AG09309 (cell line): ENCODE measurements at regions not wholly inside any gene's neighbourhood (a gene's known extent, or its start where the extent isn't known, plus 50 kb on each side); places are given as distances from the start of the nearest gene placed in this dataset.
A peak's percentile ranks its signal among the peaks of the same experiment; 100 is the strongest.

Experiments
- DNase-seq: peaks from one replicate; pipeline ENCODE4 v3.0.0-alpha.2; 2010; ENCODE audit warnings: low read depth
- H3K4me3 ChIP-seq: 2 replicates; pipeline ENCODE4 v1.5.1; 2011; ENCODE audit warnings: mild to moderate bottlenecking, low read depth, low read length, moderate library complexity; ENCODE audit not compliant: control insufficient read depth
- TF ChIP-seq, protein P1 (sequence below): IDR thresholded peaks from 2 replicates; pipeline ENCODE4 v1.5.1; 2011; ENCODE audit warnings: mild to moderate bottlenecking, low read depth, low read length, inconsistent platforms; ENCODE audit not compliant: insufficient read depth, control insufficient read depth; ENCODE audit errors: missing control alignments

GRCh38 chr2:198811198-198811597, 646.5 kb downstream of the SATB2 start:
- TF ChIP-seq, protein P1, sequence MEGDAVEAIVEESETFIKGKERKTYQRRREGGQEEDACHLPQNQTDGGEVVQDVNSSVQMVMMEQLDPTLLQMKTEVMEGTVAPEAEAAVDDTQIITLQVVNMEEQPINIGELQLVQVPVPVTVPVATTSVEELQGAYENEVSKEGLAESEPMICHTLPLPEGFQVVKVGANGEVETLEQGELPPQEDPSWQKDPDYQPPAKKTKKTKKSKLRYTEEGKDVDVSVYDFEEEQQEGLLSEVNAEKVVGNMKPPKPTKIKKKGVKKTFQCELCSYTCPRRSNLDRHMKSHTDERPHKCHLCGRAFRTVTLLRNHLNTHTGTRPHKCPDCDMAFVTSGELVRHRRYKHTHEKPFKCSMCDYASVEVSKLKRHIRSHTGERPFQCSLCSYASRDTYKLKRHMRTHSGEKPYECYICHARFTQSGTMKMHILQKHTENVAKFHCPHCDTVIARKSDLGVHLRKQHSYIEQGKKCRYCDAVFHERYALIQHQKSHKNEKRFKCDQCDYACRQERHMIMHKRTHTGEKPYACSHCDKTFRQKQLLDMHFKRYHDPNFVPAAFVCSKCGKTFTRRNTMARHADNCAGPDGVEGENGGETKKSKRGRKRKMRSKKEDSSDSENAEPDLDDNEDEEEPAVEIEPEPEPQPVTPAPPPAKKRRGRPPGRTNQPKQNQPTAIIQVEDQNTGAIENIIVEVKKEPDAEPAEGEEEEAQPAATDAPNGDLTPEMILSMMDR = no peak
- no peak for DNase-seq
- H3K4me3 ChIP-seq = no peak overlapping the region

- TF ChIP-seq, protein P1 = no peak
- DNase-seq = no peak
- H3K4me3 ChIP-seq = no peak overlapping the region
These were observed 647.8 kb downstream of the SATB2 start for GRCh38 chr2:198809976-198810375.

DNA sequence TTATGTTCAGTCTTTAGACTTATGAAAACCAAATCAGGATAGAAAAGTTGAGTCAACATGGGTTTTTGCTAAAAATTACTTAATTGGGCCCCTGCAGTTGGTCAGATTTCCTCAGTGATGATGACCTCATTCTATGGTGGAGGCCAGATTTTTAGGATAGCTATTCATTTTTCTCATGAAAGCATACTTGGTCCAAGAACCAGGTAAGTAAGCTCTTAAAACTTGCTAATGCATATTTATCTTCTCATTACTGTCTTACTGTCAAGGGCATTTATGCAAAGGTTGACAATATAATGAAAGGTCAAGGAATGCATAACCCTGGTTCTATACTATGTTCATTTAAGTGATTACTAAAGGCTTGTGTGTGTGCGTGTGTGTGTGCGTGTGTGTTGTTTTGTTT, 650.6 kb downstream of the SATB2 start:
- TF ChIP-seq, protein P1 = no peak
- no peak overlapping the region for H3K4me3 ChIP-seq
- peak; percentile 43 for DNase-seq

DNA sequence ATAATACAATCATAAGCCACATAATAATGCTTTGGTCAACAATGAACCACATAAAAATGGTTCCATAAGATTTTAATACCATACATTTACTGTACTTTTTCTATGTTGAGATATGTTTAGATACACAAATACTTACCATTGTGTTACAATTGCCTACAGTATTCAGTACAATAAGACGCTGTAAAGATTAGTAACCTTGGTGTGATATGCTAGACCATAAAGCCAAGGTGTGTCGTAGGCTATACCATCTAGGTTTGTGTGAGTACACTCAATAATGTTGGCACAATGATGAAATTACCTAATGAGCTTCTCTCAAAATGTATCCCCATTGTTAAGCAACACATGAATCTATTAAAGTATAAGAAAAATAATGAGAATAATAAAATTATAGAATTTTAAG, 662.3 kb downstream of the SATB2 start:
- no peak for DNase-seq
- TF ChIP-seq, protein P1 = no peak

GRCh38 chr2:198791623-198792022, 666.1 kb downstream of the SATB2 start:
- TF ChIP-seq, protein P1 = no peak
- no peak for DNase-seq
- H3K4me3 ChIP-seq = no peak overlapping the region

More for the DNA sequence above, 662.3 kb downstream of the SATB2 start:
- H3K4me3 ChIP-seq = no peak overlapping the region

DNA sequence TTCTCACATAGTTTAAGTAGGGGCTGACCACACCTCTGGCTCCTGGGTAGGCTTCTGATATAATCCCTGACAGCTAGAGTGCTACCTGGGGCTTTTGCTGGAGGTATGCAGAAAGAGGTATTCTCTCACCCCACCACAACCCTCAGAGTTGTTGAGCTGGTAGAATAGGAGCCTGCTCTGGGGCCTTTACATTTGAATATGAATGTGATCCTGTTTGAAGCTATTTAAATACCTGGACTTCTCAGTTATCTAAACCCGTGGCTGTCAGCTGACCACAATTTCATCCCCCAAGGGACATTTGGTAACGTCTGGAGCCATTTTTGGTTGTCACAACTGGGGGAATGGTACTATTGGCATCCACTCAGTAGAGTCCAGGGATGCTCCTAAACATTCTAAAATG, 669.1 kb downstream of the SATB2 start:
- no peak for DNase-seq
- H3K4me3 ChIP-seq = no peak overlapping the region
- TF ChIP-seq, protein P1 = no peak

GRCh38 chr2:198782734-198783133, 675.0 kb downstream of the SATB2 start:
- no peak overlapping the region for H3K4me3 ChIP-seq
- TF ChIP-seq, protein P1 = no peak
- no peak for DNase-seq
